MCF 10A (cell line): ENCODE measurements at regions not wholly inside any gene's neighbourhood (a gene's known extent, or its start where the extent isn't known, plus 50 kb on each side); places are given as distances from the start of the nearest gene placed in this dataset.

ENCODE experiments used
- BruUV-seq: library from RNA; stranded (reverse); fragments of 400-500 nt; replicated peaks from 2 replicates; lab custom pipeline; 2021; lab: Mats Ljungman, UMichigan
- CTCF ChIA-PET: fragments of 300-600 bp; sonication (Branson Sonifier 250); formaldehyde crosslinking; extraction: SDS; loops from one replicate; lab custom pipeline; 2021; ENCODE audit warnings: antibody characterized with exemption, inconsistent platforms; lab: Yijun Ruan, JAX
- POLR2A ChIA-PET: fragments of 300-600, 350-650 bp; sonication (Branson Sonifier 250); formaldehyde crosslinking; extraction: SDS; loops from one replicate; lab custom pipeline; 2020; ENCODE audit warnings: antibody characterized with exemption, inconsistent platforms; lab: Yijun Ruan, JAX
- DNase-seq: peaks from one replicate; pipeline ENCODE4 v3.0.0-alpha.2; 2018; ENCODE audit not compliant: unreplicated experiment
- H3K27ac Mint-ChIP-seq: one replicate; pipeline ENCODE4 v1.8.0; 2022; ENCODE audit warnings: mild to moderate bottlenecking, low read depth, mixed read lengths; ENCODE audit not compliant: unreplicated experiment
- H3K27me3 Mint-ChIP-seq: one replicate; pipeline ENCODE4 v1.8.0; 2022; ENCODE audit warnings: mixed read lengths; ENCODE audit not compliant: insufficient read depth, unreplicated experiment
- H3K36me3 Mint-ChIP-seq: one replicate; pipeline ENCODE4 v1.8.0; 2022; ENCODE audit warnings: mild to moderate bottlenecking, moderate library complexity, mixed read lengths; ENCODE audit not compliant: insufficient read depth, unreplicated experiment
- H3K4me1 Mint-ChIP-seq: one replicate; pipeline ENCODE4 v1.8.0; 2022; ENCODE audit warnings: mixed read lengths; ENCODE audit not compliant: insufficient read depth, unreplicated experiment
- H3K4me3 Mint-ChIP-seq: one replicate; pipeline ENCODE4 v1.8.0; 2022; ENCODE audit warnings: mild to moderate bottlenecking, moderate library complexity, mixed read lengths; ENCODE audit not compliant: unreplicated experiment
- H3K9me3 Mint-ChIP-seq: one replicate; pipeline ENCODE4 v1.8.0; 2022; ENCODE audit warnings: mixed read lengths; ENCODE audit not compliant: unreplicated experiment
- intact Hi-C: fragments of 100-400 bp; cut with micrococcal nuclease; formaldehyde crosslinking; loops from 2 replicates; pipeline ENCODE4 v1.14.1; 2022
- TF ChIP-seq, protein P1 (sequence below): fragments of 200-600 bp; IDR thresholded peaks from one replicate; pipeline ENCODE4 v1.8.0; 2022; ENCODE audit warnings: antibody characterized with exemption, mild to moderate bottlenecking; ENCODE audit not compliant: unreplicated experiment

DNA sequence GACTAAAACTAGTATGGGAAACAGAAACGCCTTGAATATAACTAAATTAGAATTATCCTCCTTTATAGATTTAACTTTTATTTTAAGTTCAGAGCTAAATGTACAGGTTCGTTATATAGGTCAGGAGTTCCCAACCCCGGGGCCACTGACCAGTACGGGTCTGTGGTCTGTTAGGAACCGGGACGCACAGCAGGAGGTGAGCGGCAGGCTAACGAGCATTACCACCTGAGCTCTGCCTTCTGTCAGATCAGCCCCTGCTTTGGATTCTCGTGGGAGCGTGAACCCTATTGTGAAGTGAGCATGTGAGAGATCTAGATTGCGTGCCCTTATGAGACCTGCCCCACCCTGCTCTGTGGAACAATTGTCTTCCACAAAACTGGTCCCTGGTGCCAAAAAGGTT is 51.0 kb downstream of the FAT4 start:
- H3K4me1 Mint-ChIP-seq: peaks cover 8% of the 10 kb centered on the region
- BruUV-seq: no TSS peak
- TF ChIP-seq, protein P1, sequence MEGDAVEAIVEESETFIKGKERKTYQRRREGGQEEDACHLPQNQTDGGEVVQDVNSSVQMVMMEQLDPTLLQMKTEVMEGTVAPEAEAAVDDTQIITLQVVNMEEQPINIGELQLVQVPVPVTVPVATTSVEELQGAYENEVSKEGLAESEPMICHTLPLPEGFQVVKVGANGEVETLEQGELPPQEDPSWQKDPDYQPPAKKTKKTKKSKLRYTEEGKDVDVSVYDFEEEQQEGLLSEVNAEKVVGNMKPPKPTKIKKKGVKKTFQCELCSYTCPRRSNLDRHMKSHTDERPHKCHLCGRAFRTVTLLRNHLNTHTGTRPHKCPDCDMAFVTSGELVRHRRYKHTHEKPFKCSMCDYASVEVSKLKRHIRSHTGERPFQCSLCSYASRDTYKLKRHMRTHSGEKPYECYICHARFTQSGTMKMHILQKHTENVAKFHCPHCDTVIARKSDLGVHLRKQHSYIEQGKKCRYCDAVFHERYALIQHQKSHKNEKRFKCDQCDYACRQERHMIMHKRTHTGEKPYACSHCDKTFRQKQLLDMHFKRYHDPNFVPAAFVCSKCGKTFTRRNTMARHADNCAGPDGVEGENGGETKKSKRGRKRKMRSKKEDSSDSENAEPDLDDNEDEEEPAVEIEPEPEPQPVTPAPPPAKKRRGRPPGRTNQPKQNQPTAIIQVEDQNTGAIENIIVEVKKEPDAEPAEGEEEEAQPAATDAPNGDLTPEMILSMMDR: no peak
- no peak for DNase-seq
- POLR2A ChIA-PET: interaction anchor here (1.2 kb wide), 1 partner anchor 23 kb away, joined by 3 read pairs; no protein-coding TSS in a partner anchor
- H3K4me3 Mint-ChIP-seq: no peak overlapping the region
- H3K9me3 Mint-ChIP-seq: peaks cover 8% of the 10 kb centered on the region
- H3K27ac Mint-ChIP-seq: no peak overlapping the region
- H3K36me3 Mint-ChIP-seq: no peaks in the 10 kb centered on the region
- intact Hi-C loops: no loop called here
- H3K27me3 Mint-ChIP-seq: no peaks in the 10 kb centered on the region
- CTCF ChIA-PET: interaction anchor here (0.6 to 0.7 kb wide), 2 partner anchors 39 to 718 kb away, joined by 3 to 5 read pairs; no protein-coding TSS in a partner anchor

GRCh38 chr4:125368146-125368545 is 53.4 kb downstream of the FAT4 start:
- ChIA-PET CTCF (no interaction called here), POLR2A (interaction anchor here (1.4 to 2.1 kb wide), 3 partner anchors 16 to 46 kb away, joined by 3 to 9 read pairs (median 7); no protein-coding TSS in a partner anchor)
- Mint-ChIP-seq H3K27ac (peak overlapping the region; percentile 90), H3K4me3 (peak overlapping the region; percentile 78), H3K27me3 (no peaks in the 10 kb centered on the region), H3K36me3 (no peaks in the 10 kb centered on the region), H3K4me1 (peaks cover 8% of the 10 kb centered on the region), H3K9me3 (peaks cover 8% of the 10 kb centered on the region)
- TF ChIP-seq, protein P1: no peak
- DNase-seq: peak; percentile 60
- intact Hi-C loops: loop anchor here (2.0 kb wide), 1 partner anchor 45 kb away; no protein-coding TSS in a partner anchor
- BruUV-seq: no TSS peak

DNA sequence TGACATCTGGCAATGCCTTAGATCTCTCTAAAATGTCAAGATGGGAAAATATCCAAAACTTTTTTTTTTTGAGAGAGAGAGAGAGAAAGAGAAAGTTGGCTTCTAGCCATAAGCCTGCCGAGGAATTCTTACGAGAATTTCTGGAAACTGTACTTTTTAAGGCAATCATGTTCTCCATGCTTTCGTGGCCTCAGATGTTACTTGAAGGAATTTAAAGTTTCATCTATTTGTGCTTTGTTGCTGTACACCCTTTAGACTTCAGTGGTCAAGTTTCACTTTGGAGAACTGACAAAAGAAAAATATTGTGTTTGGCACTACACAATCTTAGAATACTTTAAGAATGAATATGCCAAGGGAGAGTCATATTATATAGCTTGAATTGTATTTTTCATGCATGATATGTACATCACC is 53.9 kb downstream of the FAT4 start:
- Mint-ChIP-seq H3K27ac (peak overlapping the region; percentile 90), H3K36me3 (no peaks in the 10 kb centered on the region), H3K27me3 (no peaks in the 10 kb centered on the region), H3K9me3 (peaks cover 8% of the 10 kb centered on the region), H3K4me1 (peaks cover 8% of the 10 kb centered on the region), H3K4me3 (peak overlapping the region; percentile 78)
- ChIA-PET CTCF (interaction anchor here (0.6 to 0.8 kb wide), 3 partner anchors 31 to 584 kb away, joined by 3 to 4 read pairs (median 3); no protein-coding TSS in a partner anchor), POLR2A (interaction anchor here (1.3 to 2.1 kb wide), 5 partner anchors 17 to 54 kb away, joined by 3 to 9 read pairs (median 4); partner anchors contain the start of gene FAT4)
- TF ChIP-seq, protein P1: no peak
- peak; percentile 73 for DNase-seq
- no TSS peak for BruUV-seq
- intact Hi-C loops: loop anchor here (2.0 kb wide), 1 partner anchor 46 kb away; no protein-coding TSS in a partner anchor

DNA sequence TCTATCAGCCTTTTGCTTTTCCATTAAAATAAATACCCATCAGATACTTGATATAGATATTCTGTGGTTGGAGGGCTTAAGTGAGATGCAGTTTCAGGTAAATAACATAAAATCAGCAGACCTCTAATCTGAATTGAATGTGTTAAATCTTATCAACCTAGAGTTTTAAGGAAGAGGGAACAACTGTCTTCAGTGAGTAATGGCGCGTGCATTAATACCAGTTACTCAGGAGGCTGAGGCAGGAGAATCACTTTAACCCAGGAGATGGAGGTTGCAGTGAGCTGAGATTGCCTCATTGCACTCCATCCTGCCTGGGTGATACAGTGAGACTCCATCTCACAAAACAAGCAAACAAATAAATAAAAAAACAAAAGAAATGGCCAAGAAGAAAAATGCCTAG is 54.3 kb downstream of the FAT4 start:
- Mint-ChIP-seq H3K4me3 (peak overlapping the region; percentile 78), H3K9me3 (peaks cover 8% of the 10 kb centered on the region), H3K4me1 (peaks cover 8% of the 10 kb centered on the region), H3K27me3 (no peaks in the 10 kb centered on the region), H3K36me3 (no peaks in the 10 kb centered on the region), H3K27ac (peak overlapping the region; percentile 90)
- TF ChIP-seq, protein P1: no peak
- CTCF ChIA-PET: interaction anchor here (0.6 to 0.8 kb wide), 3 partner anchors 31 to 584 kb away, joined by 3 to 4 read pairs (median 3); no protein-coding TSS in a partner anchor
- BruUV-seq: no TSS peak
- POLR2A ChIA-PET: interaction anchor here (1.3 to 2.1 kb wide), 5 partner anchors 17 to 54 kb away, joined by 3 to 9 read pairs (median 4); partner anchors contain the start of gene FAT4
- intact Hi-C loops: loop anchor here (2.0 kb wide), 1 partner anchor 46 kb away; no protein-coding TSS in a partner anchor
- DNase-seq: peak; percentile 8
